GM13976 (cell line): ENCODE measurements at regions not wholly inside any gene's neighbourhood (a gene's known extent, or its start where the extent isn't known, plus 50 kb on each side); places are given as distances from the start of the nearest gene placed in this dataset.

ENCODE experiments used
- DNase-seq: peaks from one replicate; pipeline ENCODE4 v3.0.0; 2012; ENCODE audit warnings: low spot score
- CTCF ChIP-seq: IDR thresholded peaks from 2 replicates; pipeline ENCODE4 v1.5.1; 2012; ENCODE audit warnings: borderline replicate concordance, mild to moderate bottlenecking; ENCODE audit not compliant: insufficient read depth; ENCODE audit errors: extremely low read depth, missing control alignments, control extremely low read depth
- in situ Hi-C: fragments of 300-500 bp; cut with MboI; formaldehyde crosslinking; loops from one replicate; pipeline ENCODE4 v1.12.0; 2022; ENCODE audit warnings: low sequenced_read_pairs, mixed read lengths, inconsistent platforms; ENCODE audit not compliant: unreplicated experiment

GRCh38 chr21:15520811-15521643 is 208.8 kb upstream of the USP25 start:
- no peak for TF ChIP-seq CTCF
- no peak for DNase-seq
- in situ Hi-C loops: no loop called here

DNA sequence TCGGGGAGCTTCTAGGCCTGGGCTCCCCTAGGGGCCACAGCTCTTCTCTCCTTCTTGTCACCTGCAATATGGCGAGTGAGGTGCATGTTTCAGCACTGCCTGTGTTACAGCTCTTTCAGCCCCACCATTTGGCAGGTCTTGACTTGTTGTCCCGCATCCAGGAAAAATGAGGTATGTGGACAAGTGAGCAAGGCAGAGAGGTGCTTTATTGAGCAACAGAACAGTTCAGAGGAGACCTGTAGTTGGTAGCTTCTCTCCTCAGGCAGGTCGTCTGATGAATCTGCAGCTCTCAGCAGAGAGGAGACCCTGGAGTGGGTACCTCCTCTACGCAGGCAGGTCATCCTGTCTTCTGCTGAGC is 208.2 kb upstream of the USP25 start:
- in situ Hi-C loops: no loop called here
- no peak for TF ChIP-seq CTCF
- no peak for DNase-seq

GRCh38 chr21:15522148-15522547 is 207.6 kb upstream of the USP25 start:
- no peak for TF ChIP-seq CTCF
- no peak for DNase-seq
- in situ Hi-C loops: no loop called here

GRCh38 chr21:15524855-15525254 is 204.9 kb upstream of the USP25 start:
- in situ Hi-C loops: no loop called here
- no peak for TF ChIP-seq CTCF
- no peak for DNase-seq

- no peak for DNase-seq
- in situ Hi-C loops: no loop called here
- no peak for TF ChIP-seq CTCF
Measured at GRCh38 chr21:15526798-15527197, 203.0 kb upstream of the USP25 start.

GRCh38 chr21:15528346-15528745 is 201.4 kb upstream of the USP25 start:
- no peak for DNase-seq
- TF ChIP-seq CTCF: no peak
- in situ Hi-C loops: no loop called here
